GM21529 (cell line): ENCODE measurements at regions not wholly inside any gene's neighbourhood (a gene's known extent, or its start where the extent isn't known, plus 50 kb on each side); places are given as distances from the start of the nearest gene placed in this dataset.

Experiments used
- ATAC-seq: cut with Tn5 transposase; IDR thresholded peaks from one replicate; pipeline ENCODE4 v1.9.1; 2021; ENCODE audit not compliant: unreplicated experiment

DNA sequence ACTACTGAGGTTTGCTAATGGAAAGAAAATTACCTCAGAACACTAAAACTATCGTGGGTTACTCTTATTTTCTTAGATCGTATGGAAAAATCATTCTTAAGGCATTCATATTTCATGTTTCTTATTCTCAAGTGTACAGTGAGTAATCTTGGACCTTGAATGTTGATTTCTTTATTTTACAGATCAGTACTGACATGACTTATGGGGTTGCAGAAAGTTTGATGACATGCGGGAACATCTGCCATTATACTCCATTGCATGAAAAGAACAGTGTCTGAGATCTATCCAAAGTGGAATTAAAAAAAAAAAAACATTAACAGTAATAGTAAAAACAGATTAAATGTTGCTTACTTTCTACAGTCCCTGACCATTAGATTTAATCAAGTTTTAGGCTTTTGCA is 1290.2 kb upstream of the WWC1 start:
- no peak for ATAC-seq

DNA sequence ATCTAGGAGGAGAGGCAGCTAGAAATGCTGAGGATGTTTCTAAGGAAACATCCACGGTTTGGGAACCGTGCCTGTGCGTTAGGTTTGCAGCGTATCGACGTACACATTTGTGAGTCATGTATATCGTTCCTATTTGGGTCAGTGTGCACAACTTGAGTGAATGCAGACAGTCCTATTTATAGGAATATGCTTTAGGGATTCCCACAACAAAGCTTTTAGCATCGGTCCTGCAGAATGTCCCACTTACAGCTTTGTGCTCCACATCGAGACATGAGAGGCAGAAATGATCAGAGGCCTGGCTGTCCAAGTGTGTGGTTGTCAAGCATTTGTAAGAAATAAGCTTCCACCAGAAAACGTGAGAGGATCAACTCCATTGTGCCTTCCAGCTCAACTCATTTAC is 1282.7 kb upstream of the WWC1 start:
- ATAC-seq = no peak

DNA sequence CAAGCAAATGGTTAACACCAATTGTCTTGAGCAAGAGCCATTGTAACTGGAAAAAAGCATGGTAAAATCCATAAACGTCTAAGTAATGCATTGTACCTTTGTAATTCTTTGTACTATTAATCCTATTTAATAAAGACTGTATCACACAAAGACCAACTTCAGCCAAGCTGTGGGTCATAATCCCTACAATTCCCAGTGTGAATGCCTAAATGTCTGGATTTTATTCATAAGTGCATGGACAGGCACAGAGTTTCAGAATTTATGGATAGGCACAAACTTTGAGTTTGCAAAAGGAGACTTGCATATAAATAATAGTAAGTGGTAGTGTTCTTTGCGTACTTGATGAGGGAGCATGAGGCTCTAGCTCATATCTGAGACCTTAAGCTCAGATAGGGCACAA is 1280.2 kb upstream of the WWC1 start:
- no peak for ATAC-seq

DNA sequence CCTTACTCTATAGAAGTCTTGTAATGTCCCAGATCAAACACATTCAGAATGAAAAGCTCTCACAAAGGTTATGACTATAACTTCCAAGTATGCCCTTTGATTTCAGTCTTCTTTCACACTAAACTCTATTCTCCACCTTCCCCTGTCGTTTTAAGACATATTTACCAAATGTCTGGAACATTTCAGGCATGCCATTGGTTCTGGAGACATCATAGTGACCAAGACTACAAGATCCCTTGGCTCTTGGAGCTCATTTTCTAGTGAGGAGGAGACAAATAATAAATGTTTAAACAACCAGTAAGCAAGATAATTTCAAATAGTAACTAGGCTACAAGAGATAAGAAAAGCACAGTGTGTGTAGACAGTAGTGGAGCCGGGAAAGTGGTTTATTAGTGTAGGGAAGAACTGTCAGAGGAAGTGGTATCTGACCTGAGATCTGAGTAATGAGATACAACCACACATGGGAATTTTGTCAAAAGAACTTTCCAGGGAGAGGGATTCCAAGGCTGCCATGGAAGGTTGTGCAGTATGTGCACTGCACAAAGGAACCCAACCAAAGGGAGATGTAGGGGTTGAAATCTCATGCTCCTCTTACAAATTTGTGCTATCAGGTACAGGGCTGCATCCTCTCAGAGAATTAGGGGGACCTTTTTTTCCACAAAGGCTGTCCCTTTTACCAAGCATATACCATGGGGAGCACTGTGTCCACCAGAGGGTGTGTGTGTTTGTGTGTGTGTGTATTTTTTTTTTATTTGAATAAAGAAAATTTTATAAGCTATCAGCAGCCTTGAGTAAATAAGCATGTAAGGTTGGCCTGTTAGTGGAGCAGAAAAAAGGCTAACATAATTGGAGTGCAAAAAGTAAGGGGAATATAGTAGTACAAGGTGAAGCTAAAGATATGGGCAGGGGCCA is 1279.1 kb upstream of the WWC1 start:
- no peak for ATAC-seq

DNA sequence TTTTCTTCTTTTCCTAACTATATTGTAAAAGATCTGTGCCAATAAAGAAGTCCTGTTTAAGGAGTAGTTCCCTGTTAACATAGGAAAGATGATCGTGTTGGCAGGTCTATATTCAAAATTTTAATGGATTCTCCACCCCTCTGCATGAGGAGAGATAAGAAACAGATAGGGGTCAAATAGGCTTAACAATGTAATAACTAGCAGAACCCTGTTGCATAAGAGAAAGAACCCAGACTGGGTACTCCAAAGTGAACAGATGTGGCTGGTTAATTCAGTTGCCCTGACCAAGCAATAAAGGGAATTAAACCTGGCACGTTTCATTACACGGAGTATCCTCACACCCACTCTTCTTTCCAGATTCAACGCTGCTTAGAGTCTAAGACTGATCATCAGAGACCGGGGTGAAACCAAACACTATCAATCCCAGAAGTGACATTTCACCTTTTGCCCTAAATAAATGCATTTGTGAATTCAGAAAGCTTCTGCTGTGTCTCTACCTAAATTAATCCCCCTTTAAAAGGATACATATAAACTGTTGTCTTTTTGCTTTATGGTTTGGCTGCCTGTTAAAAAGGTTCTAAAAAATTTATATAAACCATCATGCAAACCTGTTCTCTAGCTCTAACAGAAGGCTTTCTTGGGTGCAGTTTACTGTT is 1276.9 kb upstream of the WWC1 start:
- no peak for ATAC-seq

DNA sequence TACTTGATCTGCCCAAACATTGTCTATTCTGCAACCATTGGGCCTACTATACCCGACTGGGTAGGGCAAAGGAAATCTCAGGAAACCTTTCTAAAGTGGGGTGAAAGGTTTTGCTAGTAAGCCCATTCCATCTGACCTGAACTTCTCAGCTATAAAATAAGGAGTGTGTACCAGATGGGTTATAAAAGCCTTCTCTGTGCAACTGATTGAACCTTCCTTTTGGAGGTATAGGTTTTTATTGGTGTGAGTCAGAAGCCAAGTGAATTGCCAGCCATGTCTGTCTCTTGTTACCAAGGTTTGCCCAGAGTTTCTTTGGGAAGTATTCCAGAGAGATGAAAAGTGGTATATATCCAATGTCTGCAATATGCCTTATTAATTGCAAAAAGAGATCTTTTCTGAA is 1271.0 kb upstream of the WWC1 start:
- no peak for ATAC-seq

DNA sequence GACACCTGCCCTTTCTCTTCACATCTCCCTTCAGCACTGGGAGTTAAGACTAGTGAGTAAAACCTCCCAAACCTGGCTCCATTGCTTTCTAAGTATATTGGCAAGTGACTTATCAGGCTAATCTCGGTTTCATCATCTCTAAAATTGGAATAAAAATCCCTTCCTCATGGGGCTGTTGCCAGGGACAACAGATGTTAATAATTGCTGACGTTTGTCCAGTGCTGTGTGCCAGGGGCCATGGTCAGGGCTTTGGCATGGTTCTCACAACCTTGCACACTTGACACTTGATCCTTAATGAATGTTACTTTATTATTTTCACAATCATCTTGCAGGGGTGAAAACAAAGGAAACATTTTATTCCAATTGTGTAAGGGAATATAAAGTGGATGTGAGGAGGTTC is 1262.0 kb upstream of the WWC1 start:
- ATAC-seq = no peak

DNA sequence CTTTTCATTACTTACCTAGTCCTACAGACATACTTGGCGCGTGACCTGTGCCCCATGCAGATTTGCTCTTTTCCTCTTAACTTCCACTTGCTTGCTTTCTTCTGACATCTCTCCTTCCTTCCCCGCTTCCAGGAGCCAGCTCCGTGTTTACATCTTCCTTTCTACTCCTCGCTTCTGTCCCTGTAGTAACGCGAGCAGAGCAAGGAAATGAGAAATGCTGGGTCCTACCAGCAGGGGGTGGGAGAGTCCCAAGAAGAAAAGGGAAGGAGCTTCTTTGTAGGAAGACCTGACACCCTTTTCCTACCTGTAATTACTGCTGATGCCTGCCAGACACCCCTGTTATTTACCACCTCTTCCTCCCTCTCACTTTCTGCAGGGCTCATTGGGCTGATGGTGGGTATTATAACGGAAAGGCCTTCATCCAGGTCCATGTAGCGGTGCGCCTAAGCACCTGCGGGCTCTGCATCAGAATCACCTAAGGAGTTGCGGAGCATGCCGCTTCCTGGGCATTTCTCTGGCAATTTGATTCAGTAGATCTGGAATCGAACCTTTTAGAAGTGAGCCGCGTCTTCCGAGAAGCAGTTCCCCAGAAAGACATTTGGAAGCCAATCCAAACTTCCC is 1260.8 kb upstream of the WWC1 start:
- ATAC-seq = no peak

DNA sequence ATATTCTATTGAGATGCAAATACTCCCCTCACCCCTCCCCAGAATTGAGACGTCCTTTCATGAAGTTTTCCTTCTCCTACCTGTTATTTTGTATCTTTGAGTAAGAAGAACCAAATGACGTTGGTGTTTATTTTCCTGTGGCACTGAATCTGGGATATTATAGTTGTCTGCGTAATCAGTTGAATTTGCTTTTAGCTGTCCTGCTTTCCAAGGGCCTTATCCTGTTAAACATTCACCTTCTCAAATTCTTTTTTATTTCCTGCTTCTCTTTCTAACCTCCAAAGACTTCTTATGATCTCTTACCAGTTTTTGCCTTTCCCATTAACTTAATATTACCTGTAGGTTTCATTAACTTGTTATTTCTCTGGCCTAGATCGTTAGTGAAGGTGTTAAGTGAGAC is 1254.9 kb upstream of the WWC1 start:
- no peak for ATAC-seq

DNA sequence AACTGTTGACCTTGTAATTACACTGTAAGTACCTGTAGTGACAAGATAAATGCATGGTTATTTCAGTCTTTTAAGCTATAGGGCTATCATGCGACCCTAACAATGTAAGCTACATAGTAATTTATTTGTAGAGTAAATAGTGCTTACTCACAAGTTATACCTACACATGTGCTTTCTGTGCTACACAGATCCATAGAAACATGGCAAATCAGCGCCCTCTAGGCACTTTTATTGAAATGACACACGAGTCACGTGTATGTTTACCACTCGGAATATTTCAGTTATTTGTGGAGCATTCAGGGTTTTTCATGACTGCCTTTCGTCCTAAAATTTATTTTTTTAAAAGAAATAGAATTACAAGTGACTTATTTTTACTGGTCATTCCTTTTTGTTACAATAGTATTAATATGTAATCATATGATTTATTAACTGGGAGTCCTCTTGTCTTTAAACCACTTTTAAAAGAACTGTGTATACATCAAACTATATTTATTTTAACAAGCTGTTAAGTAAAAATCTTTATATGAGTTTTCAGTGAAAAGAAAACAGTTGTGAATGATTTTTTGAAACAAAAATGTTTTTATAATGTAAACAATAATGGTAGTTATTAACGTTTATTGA is 1242.3 kb upstream of the WWC1 start:
- peak; percentile 74 for ATAC-seq

DNA sequence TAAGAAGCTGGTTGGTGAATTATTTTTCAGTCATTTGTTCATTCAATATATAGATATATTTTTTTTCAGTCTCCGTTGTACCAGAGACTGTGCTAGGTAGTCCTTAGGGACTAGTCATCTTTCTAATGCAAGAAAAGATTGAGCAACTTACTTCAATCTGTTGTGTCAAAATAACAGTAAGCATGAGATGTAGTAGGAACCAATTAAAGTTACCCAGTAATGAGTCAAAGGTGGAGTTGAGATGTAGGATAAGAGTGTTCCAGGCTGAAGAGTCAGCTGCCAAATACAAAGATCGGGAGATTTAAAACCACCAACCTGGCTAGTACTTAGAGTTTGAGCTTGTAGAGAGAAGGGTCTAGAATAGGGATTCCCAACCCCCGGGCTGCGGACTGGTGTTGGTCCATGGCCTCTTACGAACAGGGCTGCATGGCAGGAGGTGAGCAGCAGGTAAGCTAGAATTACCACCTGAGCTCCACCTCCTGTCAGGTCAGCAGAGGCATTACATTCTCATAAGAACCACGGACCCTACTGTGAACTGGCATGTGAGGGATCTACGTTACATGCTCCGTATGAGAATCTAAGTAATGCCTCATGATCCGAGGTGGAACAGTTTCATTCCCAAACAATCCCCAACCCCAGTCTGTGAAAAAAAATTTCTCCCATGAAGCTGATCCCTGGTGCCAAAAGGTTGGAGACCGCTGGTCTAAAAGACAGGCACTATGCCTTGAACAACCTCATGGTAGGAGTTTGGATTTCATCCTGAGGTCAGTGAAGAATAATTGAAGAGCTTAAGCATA is 1241.5 kb upstream of the WWC1 start:
- ATAC-seq = no peak

DNA sequence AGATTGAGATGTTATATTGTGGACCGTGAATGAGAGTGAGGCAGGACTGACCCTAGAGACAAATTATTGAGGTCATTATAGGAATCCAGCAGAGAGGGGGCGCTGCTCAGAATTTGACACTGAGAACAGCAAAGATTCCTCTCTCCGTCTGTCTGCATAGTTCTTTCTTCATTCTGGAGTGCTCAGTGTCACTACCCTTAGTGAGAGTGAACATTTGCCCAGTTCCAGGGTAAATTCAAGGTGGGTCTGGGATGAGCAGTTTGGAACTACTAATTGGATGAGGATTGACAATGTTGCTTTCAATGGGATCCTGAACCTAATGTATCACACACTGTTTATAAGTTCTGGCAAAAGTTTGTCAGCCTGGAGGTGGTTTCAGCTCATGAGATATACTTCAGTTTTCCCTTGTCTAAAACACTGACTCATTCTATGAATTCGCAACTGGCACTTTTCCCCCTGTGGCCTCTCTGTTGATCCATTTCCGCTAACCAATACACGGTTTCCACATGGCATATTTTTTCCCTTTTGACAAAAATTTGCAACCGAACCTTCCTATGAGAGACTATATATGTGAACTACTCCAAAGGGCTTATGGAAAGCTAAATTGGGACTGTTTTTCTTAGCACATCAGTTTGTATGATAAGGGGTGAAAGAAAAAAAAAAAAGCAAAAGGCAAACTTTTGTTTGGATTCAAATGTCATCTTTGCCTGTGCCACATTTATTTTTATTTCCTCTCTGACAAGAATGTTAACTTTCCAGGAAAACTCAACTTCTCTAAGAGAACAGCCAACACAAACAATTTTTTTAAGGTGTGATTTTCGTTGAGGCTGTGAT is 1240.7 kb upstream of the WWC1 start:
- no peak for ATAC-seq

DNA sequence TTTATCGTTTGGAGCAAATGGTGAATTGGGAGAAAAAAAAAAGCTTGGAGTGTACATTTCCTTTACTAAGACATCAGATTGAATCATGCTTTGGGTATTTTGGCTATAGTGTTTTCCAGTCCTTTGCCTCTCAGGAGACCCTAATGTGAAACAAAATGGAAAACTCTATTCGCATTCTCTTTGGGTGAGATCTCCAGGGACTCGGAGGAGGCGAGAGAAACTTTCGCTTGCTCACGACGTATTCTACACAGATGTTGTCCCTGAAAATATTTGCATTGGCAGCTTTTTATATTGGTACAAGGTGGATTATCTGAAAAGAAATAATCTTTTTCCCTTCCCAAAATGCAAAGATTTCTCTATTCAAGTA is 1240.1 kb upstream of the WWC1 start:
- ATAC-seq = no peak

DNA sequence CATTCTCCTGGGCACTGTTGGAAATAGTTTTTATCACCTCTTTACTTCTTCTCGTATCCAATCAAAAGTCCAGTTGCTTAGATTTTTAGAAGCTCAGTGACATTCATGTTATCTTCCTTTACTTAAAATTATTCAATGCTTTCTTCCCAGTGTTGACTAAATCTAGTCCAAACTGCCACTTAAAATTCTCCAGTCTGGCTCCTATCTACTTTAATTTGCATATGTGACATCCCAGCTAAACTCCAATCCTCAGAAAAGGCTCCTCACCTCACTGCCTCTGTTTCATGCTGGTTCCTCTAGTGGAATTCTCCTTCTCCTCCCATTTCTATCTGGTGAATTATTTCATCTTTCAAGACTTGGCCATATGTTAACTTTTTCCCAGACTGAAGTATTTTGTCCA is 1238.7 kb upstream of the WWC1 start:
- no peak for ATAC-seq

DNA sequence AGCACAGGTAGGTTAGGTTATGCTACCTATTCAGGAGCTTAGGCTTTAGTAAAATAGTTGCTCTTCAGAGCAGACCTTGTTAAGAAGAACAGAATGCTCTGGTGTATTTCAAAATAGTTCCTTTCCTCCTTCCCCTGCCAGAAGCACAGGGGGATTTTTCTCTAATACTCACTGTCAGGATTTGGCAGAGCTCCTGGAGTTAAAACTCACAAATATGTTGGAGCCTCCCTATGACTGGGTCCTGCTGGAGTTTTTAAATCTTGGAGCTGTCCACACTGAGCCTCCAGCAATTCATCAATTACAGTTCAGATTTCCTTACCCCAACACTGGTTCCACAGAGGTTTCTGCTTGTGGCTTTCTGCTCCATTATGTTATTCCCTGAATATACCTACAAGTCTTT is 1233.8 kb upstream of the WWC1 start:
- no peak for ATAC-seq

DNA sequence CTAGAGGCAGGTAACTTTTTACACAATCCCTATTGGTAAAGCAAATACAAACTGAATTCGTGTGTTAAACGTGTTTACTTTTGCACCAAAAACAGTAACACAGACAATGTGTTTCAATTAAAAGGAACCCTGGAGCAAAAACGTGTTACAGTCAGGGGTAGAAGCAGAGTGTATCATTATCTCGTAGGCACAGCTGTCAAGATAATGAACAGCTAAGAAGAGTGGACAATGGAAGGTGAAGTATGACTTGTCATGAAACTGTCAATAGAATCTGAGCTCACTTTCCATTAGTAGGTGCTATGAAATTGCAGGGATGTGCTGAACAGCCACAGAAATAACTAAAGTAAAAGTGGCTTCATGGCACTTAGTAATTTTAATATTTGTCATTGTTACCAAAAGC is 1229.8 kb upstream of the WWC1 start:
- ATAC-seq = no peak

DNA sequence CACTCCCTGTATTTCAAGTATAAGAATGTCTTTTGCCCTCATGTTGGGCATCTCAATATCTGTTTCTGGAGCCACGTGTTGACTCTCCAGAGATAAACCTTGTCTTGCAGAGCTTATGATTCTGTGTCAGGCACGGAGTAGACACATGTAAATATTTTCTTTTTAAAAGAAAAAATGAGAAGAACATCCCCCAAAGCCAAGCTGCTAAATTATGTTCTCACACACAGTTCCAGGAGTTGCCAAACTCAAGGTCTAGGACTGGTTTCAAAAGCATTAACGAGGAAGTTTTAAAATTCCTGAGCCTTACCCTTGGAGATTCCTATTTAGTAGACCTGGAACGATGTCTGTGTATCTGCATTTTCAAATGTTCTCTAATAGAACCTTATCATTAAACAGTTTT is 1228.3 kb upstream of the WWC1 start:
- ATAC-seq = no peak

DNA sequence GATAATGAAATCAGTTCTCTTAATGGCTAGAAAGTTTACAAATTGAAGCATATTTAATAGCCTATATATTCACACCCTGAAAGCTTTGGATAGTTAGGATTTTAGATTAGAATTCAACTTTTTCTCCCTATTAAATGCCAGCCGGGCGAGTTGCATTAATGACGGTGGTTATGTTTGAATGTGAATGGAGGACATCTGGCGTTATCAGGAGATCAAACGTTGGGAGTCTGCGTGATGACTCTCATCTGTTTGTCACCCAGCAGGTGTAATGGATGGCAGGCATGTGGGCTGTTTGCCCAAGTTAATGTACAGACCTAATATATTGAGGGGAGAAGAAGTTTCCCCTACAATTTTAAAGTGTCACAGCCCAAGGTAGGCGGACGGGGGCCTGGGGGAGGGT is 1227.7 kb upstream of the WWC1 start:
- no peak for ATAC-seq

DNA sequence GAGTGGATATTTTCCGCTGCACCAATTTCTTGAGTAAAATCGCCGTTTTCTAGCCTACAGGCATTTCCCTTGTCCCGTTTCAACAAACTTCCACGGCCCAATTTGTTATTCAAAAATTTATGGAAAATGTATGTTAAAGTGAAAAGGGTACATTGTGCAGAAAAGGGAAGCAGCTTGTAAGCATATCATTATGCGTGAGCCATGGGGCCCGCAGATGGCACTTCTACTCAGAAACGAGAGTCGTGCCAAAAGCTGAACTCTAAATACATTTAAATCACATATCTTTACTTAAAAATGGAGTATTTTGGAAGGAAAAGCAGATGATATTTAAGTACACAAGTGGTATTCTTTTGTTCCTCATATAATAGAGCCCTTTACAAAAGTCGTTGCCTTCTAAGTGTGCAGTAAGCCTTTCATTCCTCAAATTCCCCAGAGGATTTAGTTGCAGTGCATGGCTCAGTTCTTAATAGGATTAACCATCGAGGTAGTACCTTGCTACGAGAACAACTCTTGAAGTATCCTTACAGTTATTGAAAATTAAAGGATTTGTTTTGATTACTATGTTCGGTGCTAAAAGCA is 1227.2 kb upstream of the WWC1 start:
- ATAC-seq = no peak

DNA sequence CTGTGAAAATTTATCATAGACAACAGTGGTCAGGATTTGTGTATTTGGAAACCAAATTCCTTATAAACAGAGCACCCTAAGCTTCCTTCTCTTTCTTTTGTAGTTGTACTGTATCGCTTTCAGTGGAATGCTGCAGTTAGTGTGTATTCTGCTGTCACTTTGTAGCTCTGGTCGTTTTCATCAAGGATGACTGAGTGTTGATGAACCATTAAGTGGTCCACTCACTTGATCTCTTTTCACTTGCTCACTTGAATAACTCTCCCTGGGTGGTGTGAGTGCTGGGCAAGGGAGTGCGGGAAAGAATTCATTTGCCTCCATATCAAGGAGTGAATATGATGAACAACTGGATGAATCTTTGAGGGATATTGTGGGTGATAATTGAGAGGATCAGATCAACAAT is 1225.7 kb upstream of the WWC1 start:
- no peak for ATAC-seq
